HL-60/S4 (cell line): ENCODE measurements at regions not wholly inside any gene's neighbourhood (a gene's known extent, or its start where the extent isn't known, plus 50 kb on each side); places are given as distances from the start of the nearest gene placed in this dataset.
"Not testable (repeated sequence)": the region's sequence is repeated elsewhere in the genome, so short reads cannot be mapped to it uniquely, and the experiment has no call there.

ENCODE experiments used
- in situ Hi-C: fragments of 300-500 bp; cut with MboI; formaldehyde crosslinking; loops from 2 replicates; pipeline ENCODE4 v1.14.3; 2022; ENCODE audit warnings: low sequenced_read_pairs

DNA sequence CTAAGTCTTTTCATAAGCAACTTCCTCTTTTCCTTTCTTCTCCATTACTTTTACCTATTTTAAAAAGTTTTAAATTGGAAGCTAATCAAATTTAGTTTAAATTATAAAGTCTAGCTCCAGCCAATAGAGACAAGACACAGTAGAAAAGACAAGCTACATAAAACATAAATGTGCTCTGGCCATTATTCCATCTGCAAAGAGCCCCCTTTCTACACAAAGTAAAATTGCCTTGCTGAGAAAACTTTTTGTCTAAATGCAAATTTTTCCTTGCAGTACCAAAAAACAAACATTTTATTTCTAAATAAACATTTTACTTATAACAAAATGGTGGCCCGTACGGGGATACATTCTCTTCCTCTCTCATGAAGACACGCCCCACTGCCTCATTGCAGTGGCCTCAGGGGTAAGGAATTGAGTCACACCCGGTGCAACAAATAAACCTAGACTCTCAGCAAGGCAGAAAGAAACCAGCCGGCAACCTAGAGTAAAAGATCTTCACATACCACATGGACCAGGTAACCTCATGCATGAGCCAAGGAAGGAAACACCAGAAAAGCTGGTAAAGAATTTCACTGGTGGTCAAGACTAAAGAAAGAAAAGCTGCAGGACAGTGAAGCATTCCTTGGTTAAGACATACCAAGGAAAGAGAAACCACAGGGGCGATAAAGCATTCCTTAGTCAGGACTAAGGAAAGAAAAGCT, 71.6 kb upstream of the ZNF746 start:
- in situ Hi-C loops = no loop called here

GRCh38 chr7:149568218-149568617, 70.6 kb upstream of the ZNF746 start:
- in situ Hi-C loops = no loop called here

DNA sequence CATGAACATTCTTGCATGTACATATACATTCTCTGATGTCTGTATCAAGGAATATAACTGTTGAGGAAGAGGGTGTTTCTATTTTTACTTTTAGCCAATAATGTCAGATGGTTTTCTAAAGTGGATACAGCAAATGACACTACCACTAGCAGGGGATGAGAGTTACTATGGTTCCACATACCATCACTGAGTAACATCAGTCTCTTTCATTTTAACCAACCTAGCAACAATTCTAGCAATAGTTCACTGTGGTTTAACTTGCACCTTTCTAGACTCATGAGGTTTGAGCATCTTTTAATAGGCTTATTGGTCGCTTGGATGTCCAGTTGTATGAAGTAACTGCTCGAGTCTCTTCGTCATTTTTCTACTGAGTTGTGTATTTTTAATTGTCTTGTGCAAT, 68.5 kb upstream of the ZNF746 start:
- in situ Hi-C loops = no loop called here

DNA sequence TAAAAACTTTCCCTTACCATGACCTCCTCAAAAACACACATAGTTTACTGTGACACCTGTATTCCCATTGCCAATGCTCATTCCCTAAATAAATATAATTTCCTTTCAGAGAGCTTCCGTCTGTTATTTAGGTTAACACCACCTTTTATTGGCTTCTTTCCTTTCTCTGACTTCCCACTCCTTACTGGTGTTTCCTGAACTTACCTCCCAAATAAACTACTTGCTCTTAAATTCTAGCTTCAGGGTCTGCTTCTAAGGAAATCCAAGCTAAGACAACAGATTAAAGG, 67.4 kb upstream of the ZNF746 start:
- in situ Hi-C loops = no loop called here

- in situ Hi-C loops = no loop called here
Measured at GRCh38 chr7:149564340-149565095, 66.9 kb upstream of the ZNF746 start.

DNA sequence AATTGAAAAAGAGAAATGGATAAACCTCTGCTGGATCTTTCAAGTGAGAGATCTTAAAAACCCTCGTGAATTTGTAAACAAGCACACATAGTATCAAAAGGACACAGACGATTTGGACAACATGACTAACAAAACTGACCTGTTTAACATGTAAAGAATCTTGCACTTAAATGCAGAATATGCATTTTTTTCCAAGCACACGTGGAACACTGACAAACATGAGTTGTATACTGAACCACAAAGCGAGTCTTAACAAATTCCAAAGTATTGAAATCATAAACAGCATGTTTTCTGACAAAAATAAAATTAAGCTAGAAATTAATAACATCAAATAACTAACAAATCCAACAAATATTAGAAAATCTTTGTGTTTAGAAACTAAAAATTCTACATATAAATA, 65.0 kb upstream of the ZNF746 start:
- in situ Hi-C loops = no loop called here

GRCh38 chr7:149561072-149561471, 63.5 kb upstream of the ZNF746 start:
- in situ Hi-C loops = no loop called here

DNA sequence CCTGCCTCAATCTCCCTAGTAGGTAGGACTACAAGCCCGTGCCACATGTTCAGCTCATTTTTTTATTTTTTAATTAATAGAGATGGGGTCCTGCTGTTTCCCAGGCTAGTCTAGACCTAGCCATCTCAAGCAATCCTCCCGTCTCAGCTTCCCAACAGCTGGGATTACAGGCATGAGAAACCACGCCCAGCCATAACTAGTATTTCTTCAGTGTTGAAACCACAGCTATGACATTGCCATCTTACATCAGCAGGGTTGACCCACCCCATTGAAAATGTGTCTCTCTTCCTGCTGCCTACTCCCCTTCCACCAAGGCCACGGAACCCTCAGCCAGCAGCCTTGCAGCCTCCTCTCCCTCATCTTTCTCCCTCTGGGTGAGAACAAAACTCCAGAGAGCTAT, 62.1 kb upstream of the ZNF746 start:
- in situ Hi-C loops = no loop called here

- in situ Hi-C loops = no loop called here
Measured at GRCh38 chr7:149558149-149558861, 60.7 kb upstream of the ZNF746 start.

GRCh38 chr7:149556525-149556924, 58.9 kb upstream of the ZNF746 start:
- in situ Hi-C loops = not testable (repeated sequence)

GRCh38 chr7:149554821-149555220, 57.2 kb upstream of the ZNF746 start:
- in situ Hi-C loops = not testable (repeated sequence)

- in situ Hi-C loops = not testable (repeated sequence)
Measured at GRCh38 chr7:149553991-149554390, 56.4 kb upstream of the ZNF746 start.

DNA sequence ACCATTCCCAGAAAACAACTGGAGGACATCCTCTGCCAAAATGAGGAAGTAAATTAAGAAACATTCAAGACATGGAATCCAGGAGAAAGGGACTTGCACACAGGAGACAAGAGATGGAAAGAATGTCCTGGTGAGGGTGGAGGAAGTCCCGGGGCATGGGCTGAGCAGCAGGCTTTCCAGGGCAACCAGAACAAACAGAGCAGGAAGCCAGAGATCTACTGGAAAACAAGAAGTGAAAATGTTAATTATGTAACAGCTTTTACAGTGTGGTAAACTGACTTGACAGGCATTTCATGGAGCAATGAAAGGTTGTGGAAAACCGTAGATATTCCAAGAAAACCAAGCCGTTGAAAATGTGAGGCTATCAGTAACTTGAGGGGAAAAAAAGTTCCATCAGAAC, 55.2 kb upstream of the ZNF746 start:
- in situ Hi-C loops = no loop called here
